Panc1 (cell line): ENCODE measurements at regions not wholly inside any gene's neighbourhood (a gene's known extent, or its start where the extent isn't known, plus 50 kb on each side); places are given as distances from the start of the nearest gene placed in this dataset.

Experiments used
- ATAC-seq: fragments of 200-7000 bp; cut with Tn5 transposase; 2 replicates; pipeline ENCODE4 v1.9.1; 2020; ENCODE audit warnings: mild to moderate bottlenecking, moderate library complexity
- BruUV-seq: library from RNA; stranded (reverse); fragments of 400-500 nt; replicated peaks from 2 replicates; lab custom pipeline; 2021; lab: Mats Ljungman, UMichigan
- CTCF ChIA-PET: fragments of 300-600 bp; sonication (Branson Sonifier 250); formaldehyde crosslinking; loops from one replicate; lab custom pipeline; 2022; ENCODE audit warnings: antibody characterized with exemption; lab: Charles Lee
- POLR2A ChIA-PET: fragments of 300-600 bp; sonication (Branson Sonifier 250); formaldehyde crosslinking; loops from one replicate; lab custom pipeline; 2022; ENCODE audit warnings: antibody characterized with exemption; lab: Charles Lee
- DNase-seq: peaks from one replicate; pipeline ENCODE4 v3.0.0-alpha.2; 2010; ENCODE audit warnings: low read depth, low spot score
- H3K27ac ChIP-seq: 2 replicates; pipeline ENCODE4 v1.5.1; 2011; ENCODE audit warnings: mild to moderate bottlenecking, low read length, inconsistent platforms
- H3K27me3 ChIP-seq: fragments of 200-500 bp; sonication (Bioruptor generic); 2 replicates; pipeline ENCODE4 v1.6.0; 2014; ENCODE audit warnings: low read length, inconsistent platforms; ENCODE audit not compliant: control insufficient read depth, insufficient read depth
- H3K36me3 ChIP-seq: fragments of 200-500 bp; sonication (Bioruptor generic); 2 replicates; pipeline ENCODE4 v1.5.1; 2014; ENCODE audit warnings: inconsistent platforms, mild to moderate bottlenecking, low read length, moderate library complexity; ENCODE audit not compliant: control insufficient read depth, insufficient read depth
- H3K4me1 ChIP-seq: 2 replicates; pipeline ENCODE4 v1.5.1; 2011; ENCODE audit warnings: inconsistent platforms, mild to moderate bottlenecking, low read length, moderate library complexity; ENCODE audit not compliant: control insufficient read depth, insufficient read depth
- H3K4me3 ChIP-seq, 2 experiments: 2 replicates each; pipeline ENCODE4 v1.5.1; 2011 to 2012; ENCODE audit warnings: low read depth in 2 of 2, low read length in 2 of 2, mild to moderate bottlenecking in 2 of 2, inconsistent platforms in 1 of 2, moderate library complexity in 1 of 2
- H3K9me3 ChIP-seq: fragments of 200-500 bp; sonication (Bioruptor generic); 2 replicates; pipeline ENCODE4 v1.5.1; 2014; ENCODE audit warnings: low read depth, mild to moderate bottlenecking, inconsistent platforms, low read length, moderate library complexity; ENCODE audit not compliant: control insufficient read depth, insufficient read depth
- CTCF ChIP-seq: fragments of 450-650 bp; IDR thresholded peaks from 2 replicates; pipeline ENCODE4 v1.5.1; 2017; ENCODE audit warnings: mild to moderate bottlenecking
- POLR2AphosphoS5 ChIP-seq: IDR thresholded peaks from 2 replicates; pipeline ENCODE4 v1.6.1; 2012; ENCODE audit warnings: mild to moderate bottlenecking, low read depth, low read length, moderate library complexity
- SIN3A ChIP-seq: IDR thresholded peaks from 2 replicates; pipeline ENCODE4 v1.6.1; 2012; ENCODE audit warnings: low read depth, mild to moderate bottlenecking, low read length, moderate library complexity, borderline replicate concordance; ENCODE audit not compliant: insufficient read depth
- TCF7L2 ChIP-seq: IDR thresholded peaks from 2 replicates; pipeline ENCODE4 v1.6.1; 2011; ENCODE audit warnings: mild to moderate bottlenecking, low read depth, low read length, inconsistent platforms
- in situ Hi-C: cut with HindIII; loops from 2 replicates; pipeline ENCODE4 v1.10.0; 2016; ENCODE audit warnings: low sequenced_read_pairs, low pct_unique_long_range_greater_than_20kb
- intact Hi-C: fragments of 100-400 bp; cut with micrococcal nuclease; formaldehyde crosslinking; loops from one replicate; pipeline ENCODE4 v1.10.0; 2022; ENCODE audit not compliant: unreplicated experiment
- TF ChIP-seq, protein P1 (sequence below), 2 experiments: IDR thresholded peaks; 2 replicates each; pipeline ENCODE4 v1.6.1; 2011 to 2012; ENCODE audit warnings: low read depth in 2 of 2, control low read depth in 1 of 2, low read length in 1 of 2, mild to moderate bottlenecking in 1 of 2, moderate library complexity in 1 of 2; ENCODE audit not compliant: insufficient read depth in 1 of 2

GRCh38 chr7:41103331-41103730, 599.6 kb downstream of the INHBA start:
- no peak for TF ChIP-seq CTCF
- TF ChIP-seq, protein P1, sequence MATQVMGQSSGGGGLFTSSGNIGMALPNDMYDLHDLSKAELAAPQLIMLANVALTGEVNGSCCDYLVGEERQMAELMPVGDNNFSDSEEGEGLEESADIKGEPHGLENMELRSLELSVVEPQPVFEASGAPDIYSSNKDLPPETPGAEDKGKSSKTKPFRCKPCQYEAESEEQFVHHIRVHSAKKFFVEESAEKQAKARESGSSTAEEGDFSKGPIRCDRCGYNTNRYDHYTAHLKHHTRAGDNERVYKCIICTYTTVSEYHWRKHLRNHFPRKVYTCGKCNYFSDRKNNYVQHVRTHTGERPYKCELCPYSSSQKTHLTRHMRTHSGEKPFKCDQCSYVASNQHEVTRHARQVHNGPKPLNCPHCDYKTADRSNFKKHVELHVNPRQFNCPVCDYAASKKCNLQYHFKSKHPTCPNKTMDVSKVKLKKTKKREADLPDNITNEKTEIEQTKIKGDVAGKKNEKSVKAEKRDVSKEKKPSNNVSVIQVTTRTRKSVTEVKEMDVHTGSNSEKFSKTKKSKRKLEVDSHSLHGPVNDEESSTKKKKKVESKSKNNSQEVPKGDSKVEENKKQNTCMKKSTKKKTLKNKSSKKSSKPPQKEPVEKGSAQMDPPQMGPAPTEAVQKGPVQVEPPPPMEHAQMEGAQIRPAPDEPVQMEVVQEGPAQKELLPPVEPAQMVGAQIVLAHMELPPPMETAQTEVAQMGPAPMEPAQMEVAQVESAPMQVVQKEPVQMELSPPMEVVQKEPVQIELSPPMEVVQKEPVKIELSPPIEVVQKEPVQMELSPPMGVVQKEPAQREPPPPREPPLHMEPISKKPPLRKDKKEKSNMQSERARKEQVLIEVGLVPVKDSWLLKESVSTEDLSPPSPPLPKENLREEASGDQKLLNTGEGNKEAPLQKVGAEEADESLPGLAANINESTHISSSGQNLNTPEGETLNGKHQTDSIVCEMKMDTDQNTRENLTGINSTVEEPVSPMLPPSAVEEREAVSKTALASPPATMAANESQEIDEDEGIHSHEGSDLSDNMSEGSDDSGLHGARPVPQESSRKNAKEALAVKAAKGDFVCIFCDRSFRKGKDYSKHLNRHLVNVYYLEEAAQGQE (IDR thresholded peaks at IDR 0.05; ENCODE audit: insufficient read depth in 1 of 2, low read depth in 2 of 2, low read length in 1 of 2): no peak
- TF ChIP-seq POLR2AphosphoS5: no peak
- TF ChIP-seq SIN3A: no peak
- TF ChIP-seq TCF7L2: no peak
- in situ Hi-C loops (no loop called here), intact Hi-C loops (no loop called here)
- no peaks in the 10 kb centered on the region for H3K9me3 ChIP-seq
- no TSS peak for BruUV-seq
- H3K27ac ChIP-seq: no peak overlapping the region
- DNase-seq: no peak
- ChIA-PET POLR2A (no interaction called here), CTCF (no interaction called here)
- no peaks in the 10 kb centered on the region for H3K27me3 ChIP-seq
- peaks cover 7% of the 10 kb centered on the region for H3K4me1 ChIP-seq
- no peak for ATAC-seq
- no peaks in the 10 kb centered on the region for H3K36me3 ChIP-seq
- H3K4me3 ChIP-seq: no peak overlapping the region

GRCh38 chr7:41098846-41099245, 604.0 kb downstream of the INHBA start:
- intact Hi-C loops: no loop called here
- H3K9me3 ChIP-seq: no peaks in the 10 kb centered on the region
- ATAC-seq (no peak), DNase-seq (no peak)
- no TSS peak for BruUV-seq
- in situ Hi-C loops: no loop called here
- TF ChIP-seq, protein P1 (IDR thresholded peaks at IDR 0.05; ENCODE audit: insufficient read depth in 1 of 2, low read depth in 2 of 2, low read length in 1 of 2): no peak
- no peak for TF ChIP-seq TCF7L2
- TF ChIP-seq SIN3A: no peak
- no peak for TF ChIP-seq POLR2AphosphoS5
- no peak for TF ChIP-seq CTCF
- no peak overlapping the region for H3K4me3 ChIP-seq
- no peaks in the 10 kb centered on the region for H3K27me3 ChIP-seq
- POLR2A ChIA-PET: no interaction called here
- no peaks in the 10 kb centered on the region for H3K36me3 ChIP-seq
- H3K27ac ChIP-seq: no peak overlapping the region
- CTCF ChIA-PET: no interaction called here
- H3K4me1 ChIP-seq: no peaks in the 10 kb centered on the region; the same call in 1 of the 2 replicates
